H9 (cell line): ENCODE measurements at regions not wholly inside any gene's neighbourhood (a gene's known extent, or its start where the extent isn't known, plus 50 kb on each side); places are given as distances from the start of the nearest gene placed in this dataset.

ENCODE experiments used
- DNase-seq: peaks from one replicate; pipeline ENCODE4 v3.0.0-alpha.2; 2017
- H2AFZ ChIP-seq: one replicate; pipeline ENCODE4 v1.6.1; 2013; ENCODE audit warnings: mild to moderate bottlenecking, low read length, control low read depth, moderate library complexity
- H2AK5ac ChIP-seq: 2 replicates; pipeline ENCODE4 v1.6.1; 2013; ENCODE audit warnings: low read length, control low read depth, mixed read lengths; ENCODE audit not compliant: insufficient read length
- H2BK120ac ChIP-seq: one replicate; pipeline ENCODE4 v1.6.1; 2013; ENCODE audit warnings: low read depth, mild to moderate bottlenecking, low read length, control low read depth, inconsistent platforms; ENCODE audit not compliant: poor library complexity, severe bottlenecking
- H2BK12ac ChIP-seq: 2 replicates; pipeline ENCODE4 v1.6.1; 2013; ENCODE audit warnings: low read length, control low read depth, mixed read lengths, low read depth; ENCODE audit not compliant: insufficient read length
- H2BK15ac ChIP-seq: 2 replicates; pipeline ENCODE4 v1.6.1; 2013; ENCODE audit warnings: low read depth, low read length, control low read depth
- H2BK20ac ChIP-seq: one replicate; pipeline ENCODE4 v1.6.1; 2013; ENCODE audit warnings: low read depth, mild to moderate bottlenecking, low read length, control low read depth, inconsistent platforms; ENCODE audit not compliant: poor library complexity, severe bottlenecking
- H2BK5ac ChIP-seq: 2 replicates; pipeline ENCODE4 v1.6.1; 2013; ENCODE audit warnings: low read length, control low read depth, mixed read lengths; ENCODE audit not compliant: insufficient read length
- H3K14ac ChIP-seq: 2 replicates; pipeline ENCODE4 v1.6.1; 2013; ENCODE audit warnings: low read length, control low read depth; ENCODE audit not compliant: insufficient read depth
- H3K18ac ChIP-seq: 2 replicates; pipeline ENCODE4 v1.6.1; 2013; ENCODE audit warnings: low read depth, mild to moderate bottlenecking, mixed read lengths, low read length, control low read depth; ENCODE audit not compliant: insufficient read length
- H3K23ac ChIP-seq: 2 replicates; pipeline ENCODE4 v1.6.1; 2013; ENCODE audit warnings: low read length, control low read depth, mixed read lengths, low read depth; ENCODE audit not compliant: insufficient read length
- H3K23me2 ChIP-seq: 2 replicates; pipeline ENCODE4 v1.6.1; 2013; ENCODE audit warnings: low read depth, mild to moderate bottlenecking, mixed read lengths, low read length, control low read depth; ENCODE audit not compliant: insufficient read length, poor library complexity, severe bottlenecking
- H3K27ac ChIP-seq: 2 replicates; pipeline ENCODE4 v1.5.1; 2013; ENCODE audit warnings: low read length, control low read depth, mixed read lengths, low read depth; ENCODE audit not compliant: insufficient read length
- H3K27me3 ChIP-seq: 2 replicates; pipeline ENCODE4 v1.6.1; 2013; ENCODE audit warnings: low read length, control low read depth, inconsistent platforms; ENCODE audit not compliant: insufficient read depth
- H3K4ac ChIP-seq: 2 replicates; pipeline ENCODE4 v1.6.1; 2013; ENCODE audit warnings: low read depth, mild to moderate bottlenecking, control low read depth, inconsistent platforms, low read length, moderate library complexity
- H3K4me1 ChIP-seq: 2 replicates; pipeline ENCODE4 v1.6.1; 2013; ENCODE audit warnings: low read length, control low read depth, inconsistent platforms; ENCODE audit not compliant: insufficient read depth
- H3K4me2 ChIP-seq: 2 replicates; pipeline ENCODE4 v1.6.1; 2013; ENCODE audit warnings: low read length, control low read depth, mixed read lengths; ENCODE audit not compliant: insufficient read length, insufficient read depth
- H3K56ac ChIP-seq: 2 replicates; pipeline ENCODE4 v1.6.1; 2013; ENCODE audit warnings: low read depth, mild to moderate bottlenecking, mixed read lengths, low read length, control low read depth; ENCODE audit not compliant: insufficient read length
- H3K79me1 ChIP-seq: 2 replicates; pipeline ENCODE4 v1.6.1; 2013; ENCODE audit warnings: low read depth, mild to moderate bottlenecking, moderate library complexity, low read length, control low read depth, inconsistent platforms; ENCODE audit not compliant: insufficient read depth, poor library complexity, severe bottlenecking
- H3K79me2 ChIP-seq: 2 replicates; pipeline ENCODE4 v1.6.1; 2013; ENCODE audit warnings: low read length, control low read depth, inconsistent platforms; ENCODE audit not compliant: insufficient read depth
- H3K9ac ChIP-seq: 2 replicates; pipeline ENCODE4 v1.6.1; 2013; ENCODE audit warnings: low read length, control low read depth, mixed read lengths; ENCODE audit not compliant: insufficient read length; ENCODE audit errors: extremely low read depth
- H3K9me3 ChIP-seq: one replicate; pipeline ENCODE4 v1.6.1; 2013; ENCODE audit warnings: low read depth, low read length, inconsistent platforms; ENCODE audit not compliant: control insufficient read depth
- H3T11ph ChIP-seq: one replicate; pipeline ENCODE4 v1.6.1; 2013; ENCODE audit warnings: mild to moderate bottlenecking, low read length, control low read depth, inconsistent platforms
- H4K20me1 ChIP-seq: one replicate; pipeline ENCODE4 v1.6.1; 2013; ENCODE audit not compliant: control insufficient read depth, insufficient read length, insufficient read depth
- H4K5ac ChIP-seq: 2 replicates; pipeline ENCODE4 v1.6.1; 2013; ENCODE audit warnings: low read depth, mild to moderate bottlenecking, mixed read lengths, low read length, control low read depth; ENCODE audit not compliant: insufficient read length
- H4K8ac ChIP-seq: replicated peaks from 2 replicates; pipeline ENCODE4 v1.6.1; 2013; ENCODE audit warnings: low read length, control low read depth, mixed read lengths, low read depth; ENCODE audit not compliant: insufficient read length
- H4K91ac ChIP-seq: 2 replicates; pipeline ENCODE4 v1.6.1; 2013; ENCODE audit warnings: low read depth, mild to moderate bottlenecking, moderate library complexity, mixed read lengths, low read length, control low read depth; ENCODE audit not compliant: insufficient read length
- H3K27ac Mint-ChIP-seq, 3 experiments: 2 replicates in 2 of 3; 3 replicates in 1 of 3; pipeline ENCODE4 v1.8.0; 2020 to 2021; ENCODE audit warnings: mixed read lengths in 3 of 3, mild to moderate bottlenecking in 1 of 3, moderate library complexity in 1 of 3
- H3K27me3 Mint-ChIP-seq: 2 replicates; pipeline ENCODE4 v1.8.0; 2021; ENCODE audit warnings: low read depth, mild to moderate bottlenecking, moderate library complexity, mixed read lengths
- H3K36me3 Mint-ChIP-seq, 3 experiments: 2 replicates in 2 of 3; 3 replicates in 1 of 3; pipeline ENCODE4 v1.8.0; 2020 to 2021; ENCODE audit warnings: low read depth in 3 of 3, mixed read lengths in 3 of 3; ENCODE audit not compliant: insufficient read depth in 1 of 3
- H3K4me1 Mint-ChIP-seq, 2 experiments: 2 replicates each; pipeline ENCODE4 v1.8.0; 2020; ENCODE audit warnings: mixed read lengths in 2 of 2
- H3K4me3 Mint-ChIP-seq, 2 experiments: 2 replicates in 1 of 2; 3 replicates in 1 of 2; pipeline ENCODE4 v1.8.0; 2020 to 2021; ENCODE audit warnings: mild to moderate bottlenecking in 2 of 2, mixed read lengths in 2 of 2, moderate library complexity in 1 of 2
- H3K9me3 Mint-ChIP-seq, 2 experiments: 2 replicates in 1 of 2; 3 replicates in 1 of 2; pipeline ENCODE4 v1.8.0; 2020; ENCODE audit warnings: mild to moderate bottlenecking in 2 of 2, mixed read lengths in 2 of 2, moderate library complexity in 1 of 2
- CTCF ChIP-seq: fragments of 200-600 bp; sonication (generic); conservative IDR thresholded peaks from 3 replicates; pipeline ENCODE4 v1.8.0; 2021; ENCODE audit warnings: antibody characterized with exemption, mild to moderate bottlenecking
- WGBS: extraction: QIAGEN DNeasy Blood & Tissue Kit; methylation state at CpG from one replicate; pipeline ENCODE4 v1.1.7; 2013; ENCODE audit warnings: missing lambda C conversion rate, low lambda C conversion rate, mixed read lengths; ENCODE audit not compliant: insufficient read length; ENCODE audit errors: extremely low coverage; 5-methylcytosine and 5-hydroxymethylcytosine counted together

DNA sequence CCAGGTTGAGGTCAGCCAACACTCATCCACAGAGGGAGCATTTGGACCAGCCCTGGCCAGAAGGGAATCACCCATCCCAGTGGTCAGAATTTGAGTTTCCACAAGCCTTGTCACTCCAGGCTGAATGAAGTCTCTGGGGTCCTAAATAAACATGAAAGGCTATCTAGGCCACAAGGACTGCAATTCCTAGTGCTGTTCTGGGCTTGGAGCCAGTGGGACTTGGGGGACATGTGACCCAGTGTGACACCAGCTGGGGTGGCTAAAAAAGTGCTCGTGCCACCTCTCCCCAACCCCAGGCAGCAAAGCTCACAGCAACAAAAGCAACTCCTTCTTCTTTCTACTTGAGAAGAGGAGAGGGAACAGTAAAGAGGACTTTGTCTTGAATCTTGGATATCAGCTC is 91.7 kb downstream of the MDH1 start:
- no peak overlapping the region for H2AFZ ChIP-seq
- H3K4ac ChIP-seq: no peak overlapping the region
- H4K8ac ChIP-seq: no peak overlapping the region
- H2AK5ac ChIP-seq: no peak overlapping the region
- H3K4me2 ChIP-seq: no peak overlapping the region
- H2BK12ac ChIP-seq: no peak overlapping the region
- H3K18ac ChIP-seq: no peak overlapping the region
- no peak overlapping the region for H2BK15ac ChIP-seq
- peaks cover 13 to 15% of the 10 kb centered on the region in 2 experiments for H3K4me1 Mint-ChIP-seq
- no peaks in the 10 kb centered on the region for H3K23me2 ChIP-seq
- H3K14ac ChIP-seq: no peak overlapping the region
- H2BK5ac ChIP-seq: no peak overlapping the region
- no CpG with 5 or more reads among the region's 1 CpG for WGBS
- H3K36me3 Mint-ChIP-seq: peaks cover 0 to 21% (median 1%) of the 10 kb centered on the region in 3 experiments; a peak in 4 of 7 replicates
- H3K79me1 ChIP-seq: no peaks in the 10 kb centered on the region
- no peak overlapping the region for H3K23ac ChIP-seq
- no peak overlapping the region for H3K4me3 Mint-ChIP-seq
- peaks cover 7 to 16% of the 10 kb centered on the region in 2 experiments; a peak in 4 of 5 replicates for H3K9me3 Mint-ChIP-seq
- H4K20me1 ChIP-seq: no peaks in the 10 kb centered on the region
- no peak for DNase-seq
- H2BK120ac ChIP-seq: no peak overlapping the region
- H3K4me1 ChIP-seq: no peaks in the 10 kb centered on the region
- no peak overlapping the region for H4K5ac ChIP-seq
- no peak overlapping the region for H3K56ac ChIP-seq
- no peak overlapping the region for H4K91ac ChIP-seq
- H2BK20ac ChIP-seq: no peak overlapping the region
- H3K27me3 ChIP-seq: no peaks in the 10 kb centered on the region
- no peak overlapping the region for H3K27ac Mint-ChIP-seq
- no peak overlapping the region for H3K9ac ChIP-seq
- TF ChIP-seq CTCF: no peak
- no peaks in the 10 kb centered on the region for H3K9me3 ChIP-seq
- H3T11ph ChIP-seq: no peak overlapping the region
- no peaks in the 10 kb centered on the region for H3K79me2 ChIP-seq
- H3K27ac ChIP-seq: no peak overlapping the region
- no peaks in the 10 kb centered on the region for H3K27me3 Mint-ChIP-seq
